Endothelial cell of umbilical vein (primary cell): ENCODE measurements at regions not wholly inside any gene's neighbourhood (a gene's known extent, or its start where the extent isn't known, plus 50 kb on each side); places are given as distances from the start of the nearest gene placed in this dataset.

Source experiments
- BruUV-seq: library from RNA; stranded (reverse); fragments of 400-500 nt; replicated peaks from 2 replicates; lab custom pipeline; 2021; lab: Mats Ljungman, UMichigan
- CTCF ChIA-PET: fragments of 300-600, 350-600 bp; sonication (Branson Sonifier 250); formaldehyde crosslinking; loops from one replicate; lab custom pipeline; 2021; ENCODE audit warnings: antibody characterized with exemption, inconsistent platforms; lab: Charles Lee
- POLR2A ChIA-PET: fragments of 300-600, 350-600 bp; sonication (Branson Sonifier 250); formaldehyde crosslinking; loops from one replicate; lab custom pipeline; 2021; ENCODE audit warnings: antibody characterized with exemption, inconsistent platforms; lab: Charles Lee
- DNase-seq: peaks from one replicate; pipeline ENCODE4 v3.0.0-alpha.2; 2011; ENCODE audit warnings: low read depth, low spot score
- FAIRE-seq: peaks from 2 replicates; lab custom pipeline; 2011; peaks lifted over from hg19 to GRCh38; lab: Jason Lieb, UNC
- H2AFZ ChIP-seq: 2 replicates; pipeline ENCODE4 v1.6.0; 2012; ENCODE audit warnings: low read depth, low read length, control low read depth, inconsistent platforms
- H3K27ac ChIP-seq: 2 replicates; pipeline ENCODE4 v1.5.1; 2011; ENCODE audit warnings: low read depth, mild to moderate bottlenecking, control low read depth, low read length, moderate library complexity; ENCODE audit not compliant: insufficient read depth
- H3K27me3 ChIP-seq, 2 experiments: 2 replicates each; pipeline versions ENCODE4 v1.6.0 to v1.6.1; 2011; ENCODE audit warnings: low read length in 2 of 2, mixed read lengths in 1 of 2; ENCODE audit not compliant: control insufficient read depth in 2 of 2, insufficient read depth in 2 of 2
- H3K36me3 ChIP-seq, 2 experiments: 2 replicates in 1 of 2; 3 replicates in 1 of 2; pipeline ENCODE4 v1.5.1; 2011; ENCODE audit warnings: low read length in 2 of 2, mild to moderate bottlenecking in 1 of 2, moderate library complexity in 1 of 2; ENCODE audit not compliant: control insufficient read depth in 2 of 2, insufficient read depth in 2 of 2; ENCODE audit errors: extremely low read depth in 1 of 2
- H3K4me1 ChIP-seq: 3 replicates; pipeline ENCODE4 v1.5.1; 2011; ENCODE audit warnings: mild to moderate bottlenecking, low read length; ENCODE audit not compliant: control insufficient read depth, insufficient read depth; ENCODE audit errors: extremely low read depth
- H3K4me2 ChIP-seq: 2 replicates; pipeline ENCODE4 v1.6.1; 2011; ENCODE audit warnings: low read length, control low read depth, mixed read lengths; ENCODE audit not compliant: insufficient read depth
- H3K4me3 ChIP-seq, 3 experiments: fragments of 200-600 bp in 1 of 3; sonication (generic), shearing (Covaris generic) in 1 of 3; replicated peaks in 1 of 3; 2 replicates each; pipeline ENCODE4 v1.5.1; 2011 to 2016; ENCODE audit warnings: control low read depth in 3 of 3, low read length in 3 of 3, mild to moderate bottlenecking in 2 of 3, inconsistent platforms in 1 of 3, low read depth in 1 of 3, moderate library complexity in 1 of 3; ENCODE audit not compliant: insufficient read depth in 1 of 3
- H3K79me2 ChIP-seq: 2 replicates; pipeline ENCODE4 v1.6.0; 2012; ENCODE audit warnings: low read length, inconsistent platforms; ENCODE audit not compliant: control insufficient read depth, insufficient read depth
- H3K9ac ChIP-seq: replicated peaks from 2 replicates; pipeline ENCODE3; 2011; ENCODE audit warnings: low read length, control low read depth; ENCODE audit not compliant: insufficient read depth; ENCODE audit errors: extremely low read depth
- H3K9me1 ChIP-seq: replicated peaks from 3 replicates; pipeline ENCODE4 v1.6.0; 2011; ENCODE audit warnings: mild to moderate bottlenecking, low read length; ENCODE audit not compliant: control insufficient read depth, insufficient read depth; ENCODE audit errors: extremely low read depth
- H3K9me3 ChIP-seq: replicated peaks from 2 replicates; pipeline ENCODE4 v1.5.1; 2012; ENCODE audit warnings: low read length, inconsistent platforms; ENCODE audit not compliant: control insufficient read depth, insufficient read depth
- H4K20me1 ChIP-seq: replicated peaks from 2 replicates; pipeline ENCODE3; 2011; ENCODE audit warnings: mild to moderate bottlenecking, low read length; ENCODE audit not compliant: control insufficient read depth, insufficient read depth; ENCODE audit errors: extremely low read depth
- EZH2 ChIP-seq: IDR thresholded peaks from 2 replicates; pipeline ENCODE4 v1.6.1; 2012; ENCODE audit warnings: borderline replicate concordance, low read depth, mild to moderate bottlenecking, moderate library complexity, low read length, inconsistent platforms; ENCODE audit not compliant: severe bottlenecking
- FOS ChIP-seq: IDR thresholded peaks from 2 replicates; pipeline ENCODE4 v1.6.1; 2011; ENCODE audit warnings: mild to moderate bottlenecking, low read length, moderate library complexity, borderline replicate concordance; ENCODE audit not compliant: insufficient read depth
- GATA2 ChIP-seq: IDR thresholded peaks from 2 replicates; pipeline ENCODE4 v1.7.0; 2011; ENCODE audit warnings: low read depth, mild to moderate bottlenecking, moderate library complexity, mixed read lengths, low read length; ENCODE audit not compliant: insufficient read length, insufficient read depth
- JUN ChIP-seq: IDR thresholded peaks from 2 replicates; pipeline ENCODE4 v1.6.1; 2011; ENCODE audit warnings: borderline replicate concordance, low read depth; ENCODE audit not compliant: insufficient read length, insufficient read depth
- MYC ChIP-seq: IDR thresholded peaks from one replicate; pipeline ENCODE4 v1.6.1; 2011; ENCODE audit warnings: mild to moderate bottlenecking, low read depth, low read length
- POLR2A ChIP-seq: IDR thresholded peaks from 2 replicates; pipeline ENCODE4 v1.6.1; 2012; ENCODE audit warnings: low read depth, mild to moderate bottlenecking, control low read depth, low read length
- POLR2AphosphoS5 ChIP-seq: IDR thresholded peaks from 2 replicates; pipeline ENCODE4 v1.6.1; 2012; ENCODE audit warnings: low read depth, mild to moderate bottlenecking, control low read depth, low read length, moderate library complexity; ENCODE audit not compliant: insufficient read depth
- dilution Hi-C: fragments of 300-500 bp; cut with MboI; formaldehyde crosslinking; loops from one replicate; pipeline ENCODE4 v1.15.0; 2019; ENCODE audit warnings: low sequenced_read_pairs; ENCODE audit not compliant: extremely low pct_ligation_motif_present
- intact Hi-C: fragments of 100-400 bp; cut with micrococcal nuclease; formaldehyde crosslinking; loops from one replicate; pipeline ENCODE4 v1.10.0; 2022
- TF ChIP-seq, protein P1 (sequence below): IDR thresholded peaks from 2 replicates; pipeline ENCODE4 v1.6.1; 2011; ENCODE audit not compliant: insufficient read depth, insufficient read length
- TF ChIP-seq, protein P2 (sequence below), 2 donors: IDR thresholded peaks; 1 replicate in 1 of 2; 2 replicates in 1 of 2; pipeline ENCODE4 v1.5.1; 2011; ENCODE audit warnings: low read length in 2 of 2, mild to moderate bottlenecking in 2 of 2, moderate library complexity in 2 of 2, control low read depth in 1 of 2, inconsistent platforms in 1 of 2, low read depth in 1 of 2; ENCODE audit not compliant: insufficient read depth in 1 of 2; ENCODE audit errors: extremely low read depth in 1 of 2

DNA sequence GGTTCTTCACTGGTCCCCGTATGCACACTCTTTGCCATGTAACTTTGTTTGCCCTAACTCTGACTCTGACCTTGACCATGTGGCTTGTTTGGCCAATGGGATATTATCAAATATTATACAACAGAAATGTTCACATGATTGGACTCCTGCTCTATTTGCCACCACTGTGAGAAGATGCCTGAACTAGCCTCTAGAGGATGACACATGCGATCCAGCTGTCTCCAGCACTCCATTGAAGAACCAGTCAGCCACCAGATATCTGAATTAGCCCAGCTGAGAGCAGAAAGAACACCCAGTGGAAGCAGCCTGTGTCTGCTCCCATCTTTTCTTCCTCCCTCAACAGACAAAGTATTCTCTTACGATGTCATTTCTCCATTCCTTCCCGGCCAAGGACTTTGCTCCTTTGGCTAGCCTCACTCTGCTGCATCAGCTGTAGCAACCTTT is 412.1 kb downstream of the IRS1 start:
- Histone ChIP-seq H2AFZ (no peak overlapping the region), H3K36me3 (no peaks in the 10 kb centered on the region)
- dilution Hi-C loops: no loop called here

More for the DNA sequence above, 412.1 kb downstream of the IRS1 start:
- no TSS peak for BruUV-seq
- H3K9ac ChIP-seq: no peak overlapping the region
- H3K9me1 ChIP-seq: no peaks in the 10 kb centered on the region
- no peak for FAIRE-seq
- peaks cover 2% of the 10 kb centered on the region for H3K9me3 ChIP-seq
- CTCF ChIA-PET: no interaction called here
- H3K27me3 ChIP-seq: no peaks in the 10 kb centered on the region
- POLR2A ChIA-PET: no interaction called here
- H3K4me3 ChIP-seq: no peak overlapping the region
- no peaks in the 10 kb centered on the region for H3K79me2 ChIP-seq
- no peaks in the 10 kb centered on the region for H3K4me1 ChIP-seq
- intact Hi-C loops: no loop called here
- H3K4me2 ChIP-seq: no peak overlapping the region
- no peaks in the 10 kb centered on the region for H4K20me1 ChIP-seq
- DNase-seq: no peak
- no peak overlapping the region for H3K27ac ChIP-seq
- TF ChIP-seq POLR2A: no peak
- TF ChIP-seq, protein P1, sequence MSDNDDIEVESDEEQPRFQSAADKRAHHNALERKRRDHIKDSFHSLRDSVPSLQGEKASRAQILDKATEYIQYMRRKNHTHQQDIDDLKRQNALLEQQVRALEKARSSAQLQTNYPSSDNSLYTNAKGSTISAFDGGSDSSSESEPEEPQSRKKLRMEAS: no peak
- no peak for TF ChIP-seq FOS
- no peak for TF ChIP-seq POLR2AphosphoS5
- TF ChIP-seq JUN: no peak
- no peak for TF ChIP-seq MYC
- TF ChIP-seq, protein P2, sequence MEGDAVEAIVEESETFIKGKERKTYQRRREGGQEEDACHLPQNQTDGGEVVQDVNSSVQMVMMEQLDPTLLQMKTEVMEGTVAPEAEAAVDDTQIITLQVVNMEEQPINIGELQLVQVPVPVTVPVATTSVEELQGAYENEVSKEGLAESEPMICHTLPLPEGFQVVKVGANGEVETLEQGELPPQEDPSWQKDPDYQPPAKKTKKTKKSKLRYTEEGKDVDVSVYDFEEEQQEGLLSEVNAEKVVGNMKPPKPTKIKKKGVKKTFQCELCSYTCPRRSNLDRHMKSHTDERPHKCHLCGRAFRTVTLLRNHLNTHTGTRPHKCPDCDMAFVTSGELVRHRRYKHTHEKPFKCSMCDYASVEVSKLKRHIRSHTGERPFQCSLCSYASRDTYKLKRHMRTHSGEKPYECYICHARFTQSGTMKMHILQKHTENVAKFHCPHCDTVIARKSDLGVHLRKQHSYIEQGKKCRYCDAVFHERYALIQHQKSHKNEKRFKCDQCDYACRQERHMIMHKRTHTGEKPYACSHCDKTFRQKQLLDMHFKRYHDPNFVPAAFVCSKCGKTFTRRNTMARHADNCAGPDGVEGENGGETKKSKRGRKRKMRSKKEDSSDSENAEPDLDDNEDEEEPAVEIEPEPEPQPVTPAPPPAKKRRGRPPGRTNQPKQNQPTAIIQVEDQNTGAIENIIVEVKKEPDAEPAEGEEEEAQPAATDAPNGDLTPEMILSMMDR (IDR thresholded peaks at IDR 0.05; ENCODE audit: extremely low read depth in 1 of 2, insufficient read depth in 1 of 2, low read depth in 1 of 2, low read length in 2 of 2): no peak
- no peak for TF ChIP-seq GATA2
- TF ChIP-seq EZH2: no peak
